Endothelial cell of umbilical vein (primary cell): ENCODE measurements at regions not wholly inside any gene's neighbourhood (a gene's known extent, or its start where the extent isn't known, plus 50 kb on each side); places are given as distances from the start of the nearest gene placed in this dataset.

Experiments
- BruUV-seq: library from RNA; stranded (reverse); fragments of 400-500 nt; replicated peaks from 2 replicates; lab custom pipeline; 2021; lab: Mats Ljungman, UMichigan
- CTCF ChIA-PET: fragments of 300-600, 350-600 bp; sonication (Branson Sonifier 250); formaldehyde crosslinking; loops from one replicate; lab custom pipeline; 2021; ENCODE audit warnings: antibody characterized with exemption, inconsistent platforms; lab: Charles Lee
- POLR2A ChIA-PET: fragments of 300-600, 350-600 bp; sonication (Branson Sonifier 250); formaldehyde crosslinking; loops from one replicate; lab custom pipeline; 2021; ENCODE audit warnings: antibody characterized with exemption, inconsistent platforms; lab: Charles Lee
- DNase-seq: peaks from one replicate; pipeline ENCODE4 v3.0.0-alpha.2; 2011; ENCODE audit warnings: low read depth, low spot score
- FAIRE-seq: peaks from 2 replicates; lab custom pipeline; 2011; peaks lifted over from hg19 to GRCh38; lab: Jason Lieb, UNC
- H2AFZ ChIP-seq: 2 replicates; pipeline ENCODE4 v1.6.0; 2012; ENCODE audit warnings: low read depth, low read length, control low read depth, inconsistent platforms
- H3K27ac ChIP-seq: 2 replicates; pipeline ENCODE4 v1.5.1; 2011; ENCODE audit warnings: low read depth, mild to moderate bottlenecking, control low read depth, low read length, moderate library complexity; ENCODE audit not compliant: insufficient read depth
- H3K27me3 ChIP-seq, 2 experiments: 2 replicates each; pipeline versions ENCODE4 v1.6.0 to v1.6.1; 2011; ENCODE audit warnings: low read length in 2 of 2, mixed read lengths in 1 of 2; ENCODE audit not compliant: control insufficient read depth in 2 of 2, insufficient read depth in 2 of 2
- H3K36me3 ChIP-seq, 2 experiments: 2 replicates in 1 of 2; 3 replicates in 1 of 2; pipeline ENCODE4 v1.5.1; 2011; ENCODE audit warnings: low read length in 2 of 2, mild to moderate bottlenecking in 1 of 2, moderate library complexity in 1 of 2; ENCODE audit not compliant: control insufficient read depth in 2 of 2, insufficient read depth in 2 of 2; ENCODE audit errors: extremely low read depth in 1 of 2
- H3K4me1 ChIP-seq: 3 replicates; pipeline ENCODE4 v1.5.1; 2011; ENCODE audit warnings: mild to moderate bottlenecking, low read length; ENCODE audit not compliant: control insufficient read depth, insufficient read depth; ENCODE audit errors: extremely low read depth
- H3K4me2 ChIP-seq: 2 replicates; pipeline ENCODE4 v1.6.1; 2011; ENCODE audit warnings: low read length, control low read depth, mixed read lengths; ENCODE audit not compliant: insufficient read depth
- H3K4me3 ChIP-seq, 3 experiments: fragments of 200-600 bp in 1 of 3; sonication (generic), shearing (Covaris generic) in 1 of 3; replicated peaks in 1 of 3; 2 replicates each; pipeline ENCODE4 v1.5.1; 2011 to 2016; ENCODE audit warnings: control low read depth in 3 of 3, low read length in 3 of 3, mild to moderate bottlenecking in 2 of 3, inconsistent platforms in 1 of 3, low read depth in 1 of 3, moderate library complexity in 1 of 3; ENCODE audit not compliant: insufficient read depth in 1 of 3
- H3K79me2 ChIP-seq: 2 replicates; pipeline ENCODE4 v1.6.0; 2012; ENCODE audit warnings: low read length, inconsistent platforms; ENCODE audit not compliant: control insufficient read depth, insufficient read depth
- H3K9ac ChIP-seq: replicated peaks from 2 replicates; pipeline ENCODE3; 2011; ENCODE audit warnings: low read length, control low read depth; ENCODE audit not compliant: insufficient read depth; ENCODE audit errors: extremely low read depth
- H3K9me1 ChIP-seq: replicated peaks from 3 replicates; pipeline ENCODE4 v1.6.0; 2011; ENCODE audit warnings: mild to moderate bottlenecking, low read length; ENCODE audit not compliant: control insufficient read depth, insufficient read depth; ENCODE audit errors: extremely low read depth
- H3K9me3 ChIP-seq: replicated peaks from 2 replicates; pipeline ENCODE4 v1.5.1; 2012; ENCODE audit warnings: low read length, inconsistent platforms; ENCODE audit not compliant: control insufficient read depth, insufficient read depth
- H4K20me1 ChIP-seq: replicated peaks from 2 replicates; pipeline ENCODE3; 2011; ENCODE audit warnings: mild to moderate bottlenecking, low read length; ENCODE audit not compliant: control insufficient read depth, insufficient read depth; ENCODE audit errors: extremely low read depth
- EZH2 ChIP-seq: IDR thresholded peaks from 2 replicates; pipeline ENCODE4 v1.6.1; 2012; ENCODE audit warnings: borderline replicate concordance, low read depth, mild to moderate bottlenecking, moderate library complexity, low read length, inconsistent platforms; ENCODE audit not compliant: severe bottlenecking
- FOS ChIP-seq: IDR thresholded peaks from 2 replicates; pipeline ENCODE4 v1.6.1; 2011; ENCODE audit warnings: mild to moderate bottlenecking, low read length, moderate library complexity, borderline replicate concordance; ENCODE audit not compliant: insufficient read depth
- MAX ChIP-seq: IDR thresholded peaks from 2 replicates; pipeline ENCODE4 v1.6.1; 2011; ENCODE audit not compliant: insufficient read depth, insufficient read length
- dilution Hi-C: fragments of 300-500 bp; cut with MboI; formaldehyde crosslinking; loops from one replicate; pipeline ENCODE4 v1.15.0; 2019; ENCODE audit warnings: low sequenced_read_pairs; ENCODE audit not compliant: extremely low pct_ligation_motif_present
- intact Hi-C: fragments of 100-400 bp; cut with micrococcal nuclease; formaldehyde crosslinking; loops from one replicate; pipeline ENCODE4 v1.10.0; 2022
- TF ChIP-seq, protein P1 (sequence below), 2 donors: IDR thresholded peaks; 1 replicate in 1 of 2; 2 replicates in 1 of 2; pipeline ENCODE4 v1.5.1; 2011; ENCODE audit warnings: low read length in 2 of 2, mild to moderate bottlenecking in 2 of 2, moderate library complexity in 2 of 2, control low read depth in 1 of 2, inconsistent platforms in 1 of 2, low read depth in 1 of 2; ENCODE audit not compliant: insufficient read depth in 1 of 2; ENCODE audit errors: extremely low read depth in 1 of 2

GRCh38 chr12:41795910-41796309, 348.8 kb downstream of the GXYLT1 start:
- peaks cover 2% of the 10 kb centered on the region for H3K9me3 ChIP-seq
- TF ChIP-seq MAX = no peak
- TF ChIP-seq, protein P1, sequence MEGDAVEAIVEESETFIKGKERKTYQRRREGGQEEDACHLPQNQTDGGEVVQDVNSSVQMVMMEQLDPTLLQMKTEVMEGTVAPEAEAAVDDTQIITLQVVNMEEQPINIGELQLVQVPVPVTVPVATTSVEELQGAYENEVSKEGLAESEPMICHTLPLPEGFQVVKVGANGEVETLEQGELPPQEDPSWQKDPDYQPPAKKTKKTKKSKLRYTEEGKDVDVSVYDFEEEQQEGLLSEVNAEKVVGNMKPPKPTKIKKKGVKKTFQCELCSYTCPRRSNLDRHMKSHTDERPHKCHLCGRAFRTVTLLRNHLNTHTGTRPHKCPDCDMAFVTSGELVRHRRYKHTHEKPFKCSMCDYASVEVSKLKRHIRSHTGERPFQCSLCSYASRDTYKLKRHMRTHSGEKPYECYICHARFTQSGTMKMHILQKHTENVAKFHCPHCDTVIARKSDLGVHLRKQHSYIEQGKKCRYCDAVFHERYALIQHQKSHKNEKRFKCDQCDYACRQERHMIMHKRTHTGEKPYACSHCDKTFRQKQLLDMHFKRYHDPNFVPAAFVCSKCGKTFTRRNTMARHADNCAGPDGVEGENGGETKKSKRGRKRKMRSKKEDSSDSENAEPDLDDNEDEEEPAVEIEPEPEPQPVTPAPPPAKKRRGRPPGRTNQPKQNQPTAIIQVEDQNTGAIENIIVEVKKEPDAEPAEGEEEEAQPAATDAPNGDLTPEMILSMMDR (IDR thresholded peaks at IDR 0.05; ENCODE audit: extremely low read depth in 1 of 2, insufficient read depth in 1 of 2, low read depth in 1 of 2, low read length in 2 of 2) = peak; percentile 12 to 17
- no peaks in the 10 kb centered on the region for H3K36me3 ChIP-seq
- ChIA-PET POLR2A (no interaction called here), CTCF (interaction anchor here (0.7 to 4.3 kb wide), 4 partner anchors 15 to 518 kb away, joined by 3 to 22 read pairs (median 3); no protein-coding TSS in a partner anchor)
- H3K4me2 ChIP-seq = no peak overlapping the region
- FAIRE-seq (no peak), DNase-seq (peak; percentile 5)
- H3K9ac ChIP-seq = no peak overlapping the region
- no peak overlapping the region for H3K27ac ChIP-seq
- no TSS peak for BruUV-seq
- no peaks in the 10 kb centered on the region for H3K9me1 ChIP-seq
- H3K4me1 ChIP-seq = peaks cover 19% of the 10 kb centered on the region
- H3K27me3 ChIP-seq = no peaks in the 10 kb centered on the region
- H3K79me2 ChIP-seq = no peaks in the 10 kb centered on the region
- dilution Hi-C loops (no loop called here), intact Hi-C loops (loop anchor here (1.0 to 2.0 kb wide), 3 partner anchors 137 to 519 kb away; no protein-coding TSS in a partner anchor)
- no peak overlapping the region for H3K4me3 ChIP-seq
- H4K20me1 ChIP-seq = no peaks in the 10 kb centered on the region
- H2AFZ ChIP-seq = no peak overlapping the region

GRCh38 chr12:41795051-41795600, 349.5 kb downstream of the GXYLT1 start:
- H3K9me3 ChIP-seq = peaks cover 2% of the 10 kb centered on the region
- peak overlapping the region; percentile 38 for H2AFZ ChIP-seq
- H3K36me3 ChIP-seq = no peaks in the 10 kb centered on the region
- TF ChIP-seq FOS (peak; percentile 20), EZH2 (no peak)
- peak overlapping the region; percentile 36 for H3K27ac ChIP-seq
- BruUV-seq = no TSS peak
- H3K4me1 ChIP-seq = peaks cover 19% of the 10 kb centered on the region
- intact Hi-C loops = loop anchor here (1.0 to 2.0 kb wide), 3 partner anchors 138 to 518 kb away; no protein-coding TSS in a partner anchor
- dilution Hi-C loops = no loop called here
- ChIA-PET CTCF (interaction anchor here (1.0 to 4.3 kb wide), 5 partner anchors 9 to 537 kb away, joined by 3 to 22 read pairs (median 3); no protein-coding TSS in a partner anchor), POLR2A (no interaction called here)
- no peaks in the 10 kb centered on the region for H3K9me1 ChIP-seq
- no peaks in the 10 kb centered on the region for H4K20me1 ChIP-seq
- peak; percentile 71 for FAIRE-seq
- H3K4me2 ChIP-seq = peak overlapping the region; percentile 74
- peak; percentile 85 for DNase-seq
- no peaks in the 10 kb centered on the region for H3K27me3 ChIP-seq
- no peaks in the 10 kb centered on the region for H3K79me2 ChIP-seq
- no peak overlapping the region for H3K9ac ChIP-seq
- H3K4me3 ChIP-seq = no peak overlapping the region
